Neural cell (in vitro differentiated cells): ENCODE measurements at regions not wholly inside any gene's neighbourhood (a gene's known extent, or its start where the extent isn't known, plus 50 kb on each side); places are given as distances from the start of the nearest gene placed in this dataset.

Source experiments
- H2AFZ ChIP-seq: fragments of 200-600, 300-800 bp; sonication (generic), shearing (Covaris generic); 2 replicates; pipeline ENCODE4 v1.6.0; 2014; ENCODE audit warnings: low read depth, mild to moderate bottlenecking, antibody characterized with exemption, low read length, moderate library complexity
- H3F3A ChIP-seq: fragments of 200-600 bp; shearing (Covaris generic); 2 replicates; pipeline ENCODE4 v1.6.1; 2016; ENCODE audit warnings: mild to moderate bottlenecking, moderate library complexity, mixed read lengths, antibody characterized with exemption, low read length; ENCODE audit not compliant: insufficient read depth, poor library complexity, severe bottlenecking
- H3K27ac ChIP-seq: fragments of 200-600, 300-800 bp; sonication (generic), shearing (Covaris generic); 2 replicates; pipeline ENCODE4 v1.5.1; 2014; ENCODE audit warnings: mild to moderate bottlenecking, low read length, moderate library complexity
- H3K27me3 ChIP-seq: fragments of 300-800, 200-600 bp; sonication (generic), shearing (Covaris generic); 2 replicates; pipeline ENCODE4 v1.6.0; 2014; ENCODE audit warnings: mild to moderate bottlenecking, low read depth, low read length, moderate library complexity; ENCODE audit not compliant: insufficient read depth
- H3K36me3 ChIP-seq: fragments of 300-800, 200-600 bp; sonication (generic), shearing (Covaris generic); 2 replicates; pipeline ENCODE4 v1.5.1; 2014; ENCODE audit warnings: mild to moderate bottlenecking, antibody characterized with exemption, low read length, moderate library complexity; ENCODE audit not compliant: insufficient read depth
- H3K4me2 ChIP-seq: fragments of 300-800, 200-600 bp; sonication (generic), shearing (Covaris generic); 2 replicates; pipeline ENCODE4 v1.6.0; 2014; ENCODE audit warnings: mild to moderate bottlenecking, low read length
- H3K4me3 ChIP-seq: fragments of 300-800, 200-600 bp; sonication (generic), shearing (Covaris generic); 2 replicates; pipeline ENCODE4 v1.5.1; 2014; ENCODE audit warnings: mild to moderate bottlenecking, low read length, moderate library complexity
- H3K79me2 ChIP-seq: fragments of 200-600 bp; shearing (Covaris generic); replicated peaks from 2 replicates; pipeline ENCODE4 v1.6.0; 2014; ENCODE audit warnings: mild to moderate bottlenecking, low read length, moderate library complexity; ENCODE audit not compliant: insufficient read depth
- H3K9ac ChIP-seq: fragments of 300-800, 200-600 bp; sonication (generic), shearing (Covaris generic); 2 replicates; pipeline ENCODE4 v1.6.1; 2016; ENCODE audit warnings: mild to moderate bottlenecking, low read length, mixed read lengths
- H3K9me2 ChIP-seq: fragments of 200-600 bp; shearing (Covaris generic); 2 replicates; pipeline ENCODE4 v1.6.1; 2016; ENCODE audit warnings: mild to moderate bottlenecking, low read length, mixed read lengths; ENCODE audit not compliant: insufficient read depth
- H3K9me3 ChIP-seq: fragments of 200-600, 300-800 bp; sonication (generic), shearing (Covaris generic); 2 replicates; pipeline ENCODE4 v1.6.1; 2016; ENCODE audit warnings: mild to moderate bottlenecking, mixed run types, low read length, moderate library complexity, mixed read lengths
- H4K20me1 ChIP-seq: fragments of 200-600 bp; shearing (Covaris generic); 2 replicates; pipeline ENCODE4 v1.6.1; 2016; ENCODE audit warnings: mild to moderate bottlenecking, mixed run types; ENCODE audit not compliant: insufficient read depth
- EP300 ChIP-seq: fragments of 450-650 bp; conservative IDR thresholded peaks from 2 replicates; pipeline ENCODE4 v1.6.1; 2014; ENCODE audit warnings: antibody characterized with exemption, mild to moderate bottlenecking, moderate library complexity; ENCODE audit not compliant: poor library complexity, severe bottlenecking
- EZH2 ChIP-seq: fragments of 200-600, 300-800 bp; shearing (Covaris generic), sonication (generic); IDR thresholded peaks from 2 replicates; pipeline ENCODE4 v1.6.1; 2014; ENCODE audit warnings: antibody characterized with exemption, low read length, borderline replicate concordance, mild to moderate bottlenecking; ENCODE audit not compliant: insufficient read depth, poor library complexity, severe bottlenecking
- MXI1 ChIP-seq: fragments of 450-650 bp; conservative IDR thresholded peaks from 2 replicates; pipeline ENCODE4 v1.6.1; 2014; ENCODE audit warnings: antibody characterized with exemption, mild to moderate bottlenecking; ENCODE audit not compliant: poor library complexity, severe bottlenecking
- POLR2AphosphoS5 ChIP-seq: IDR thresholded peaks from 2 replicates; pipeline ENCODE4 v1.6.1; 2012
- RAD21 ChIP-seq: fragments of 450-650 bp; conservative IDR thresholded peaks from 2 replicates; pipeline ENCODE4 v1.6.1; 2014; ENCODE audit warnings: antibody characterized with exemption, mild to moderate bottlenecking, moderate library complexity
- REST ChIP-seq: IDR thresholded peaks from 2 replicates; pipeline ENCODE4 v1.6.1; 2012; ENCODE audit warnings: borderline replicate concordance
- SMC3 ChIP-seq: fragments of 450-650 bp; conservative IDR thresholded peaks from 2 replicates; pipeline ENCODE4 v1.6.1; 2014; ENCODE audit warnings: antibody characterized with exemption, mild to moderate bottlenecking, moderate library complexity; ENCODE audit not compliant: poor library complexity
- TAF1 ChIP-seq: IDR thresholded peaks from 2 replicates; pipeline ENCODE4 v1.6.1; 2012; ENCODE audit warnings: low read depth
- TF ChIP-seq, protein P1 (sequence below): fragments of 450-650 bp; IDR thresholded peaks from 2 replicates; pipeline ENCODE4 v1.5.1; 2014; ENCODE audit warnings: antibody characterized with exemption, mild to moderate bottlenecking, moderate library complexity; ENCODE audit not compliant: poor library complexity, severe bottlenecking

- no peaks in the 10 kb centered on the region for H3F3A ChIP-seq
- H3K36me3 ChIP-seq: no peaks in the 10 kb centered on the region
- H3K27ac ChIP-seq: no peak overlapping the region
- no peaks in the 10 kb centered on the region for H4K20me1 ChIP-seq
- no peak overlapping the region for H3K4me2 ChIP-seq
- no peak overlapping the region for H3K4me3 ChIP-seq
- H3K9me2 ChIP-seq: no peaks in the 10 kb centered on the region
- TF ChIP-seq EZH2 (no peak), EP300 (no peak), REST (no peak), RAD21 (no peak), SMC3 (no peak), MXI1 (no peak), TAF1 (no peak), POLR2AphosphoS5 (no peak)
- TF ChIP-seq, protein P1, sequence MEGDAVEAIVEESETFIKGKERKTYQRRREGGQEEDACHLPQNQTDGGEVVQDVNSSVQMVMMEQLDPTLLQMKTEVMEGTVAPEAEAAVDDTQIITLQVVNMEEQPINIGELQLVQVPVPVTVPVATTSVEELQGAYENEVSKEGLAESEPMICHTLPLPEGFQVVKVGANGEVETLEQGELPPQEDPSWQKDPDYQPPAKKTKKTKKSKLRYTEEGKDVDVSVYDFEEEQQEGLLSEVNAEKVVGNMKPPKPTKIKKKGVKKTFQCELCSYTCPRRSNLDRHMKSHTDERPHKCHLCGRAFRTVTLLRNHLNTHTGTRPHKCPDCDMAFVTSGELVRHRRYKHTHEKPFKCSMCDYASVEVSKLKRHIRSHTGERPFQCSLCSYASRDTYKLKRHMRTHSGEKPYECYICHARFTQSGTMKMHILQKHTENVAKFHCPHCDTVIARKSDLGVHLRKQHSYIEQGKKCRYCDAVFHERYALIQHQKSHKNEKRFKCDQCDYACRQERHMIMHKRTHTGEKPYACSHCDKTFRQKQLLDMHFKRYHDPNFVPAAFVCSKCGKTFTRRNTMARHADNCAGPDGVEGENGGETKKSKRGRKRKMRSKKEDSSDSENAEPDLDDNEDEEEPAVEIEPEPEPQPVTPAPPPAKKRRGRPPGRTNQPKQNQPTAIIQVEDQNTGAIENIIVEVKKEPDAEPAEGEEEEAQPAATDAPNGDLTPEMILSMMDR: no peak
- H3K27me3 ChIP-seq: no peaks in the 10 kb centered on the region
- H2AFZ ChIP-seq: no peak overlapping the region
- H3K79me2 ChIP-seq: no peaks in the 10 kb centered on the region
- H3K9me3 ChIP-seq: no peaks in the 10 kb centered on the region
- no peak overlapping the region for H3K9ac ChIP-seq
Measured at GRCh38 chr3:146967783-146968182, 362.6 kb upstream of the PLSCR5 start.

- Histone ChIP-seq H3K36me3 (no peaks in the 10 kb centered on the region), H3K9ac (no peak overlapping the region), H3F3A (no peaks in the 10 kb centered on the region), H3K9me2 (no peaks in the 10 kb centered on the region), H3K4me2 (no peak overlapping the region), H3K79me2 (no peaks in the 10 kb centered on the region), H3K9me3 (no peaks in the 10 kb centered on the region), H4K20me1 (no peaks in the 10 kb centered on the region), H3K27me3 (no peaks in the 10 kb centered on the region), H3K27ac (no peak overlapping the region), H3K4me3 (no peak overlapping the region), H2AFZ (no peak overlapping the region)
- TF ChIP-seq, protein P1: no peak
- TF ChIP-seq RAD21 (no peak), EZH2 (no peak), TAF1 (no peak), REST (no peak), POLR2AphosphoS5 (no peak), MXI1 (no peak), EP300 (no peak), SMC3 (no peak)
Measured at GRCh38 chr3:146966124-146966523, 361.0 kb upstream of the PLSCR5 start.
